A549 (cell line): ENCODE measurements at regions not wholly inside any gene's neighbourhood (a gene's known extent, or its start where the extent isn't known, plus 50 kb on each side); places are given as distances from the start of the nearest gene placed in this dataset.

Source experiments
- ATAC-seq, 2 experiments: fragments of 200-7000 bp in 1 of 2; fragments of >200 bp in 1 of 2; cut with Nextera tagmentation in 1 of 2; cut with Tn5 transposase in 1 of 2; 3 replicates each; pipeline versions ENCODE4 v1.8.0 to v1.9.1; 2018 to 2020; ENCODE audit warnings: mild to moderate bottlenecking in 1 of 2, moderate library complexity in 1 of 2
- CTCF ChIA-PET: fragments of 300-600 bp; sonication (Branson Sonifier 250); formaldehyde crosslinking; extraction: SDS; loops from one replicate; lab custom pipeline; 2021; ENCODE audit warnings: antibody characterized with exemption, inconsistent platforms; lab: Yijun Ruan, JAX
- POLR2A ChIA-PET: fragments of 350-600 bp; formaldehyde crosslinking; extraction: SDS; loops from one replicate; lab custom pipeline; 2021; ENCODE audit warnings: antibody characterized with exemption, inconsistent platforms; lab: Yijun Ruan, JAX
- DNase-seq, 2 experiments: peaks; one replicate each; pipeline versions ENCODE4 v3.0.0 to v3.0.0-alpha.2; 2011 to 2016; ENCODE audit warnings: low read depth in 1 of 2, low spot score in 1 of 2
- FAIRE-seq: peaks from 2 replicates; lab custom pipeline; 2011; peaks lifted over from hg19 to GRCh38; lab: Jason Lieb, UNC
- H3K27ac ChIP-seq, 2 experiments: fragments of >200 bp; sonication (Bioruptor Twin); formaldehyde crosslinking; 3 replicates each; pipeline ENCODE4 v1.5.1; 2016 to 2017
- H3K4me1 ChIP-seq: fragments of >200 bp; sonication (Bioruptor Twin); formaldehyde crosslinking; 3 replicates; pipeline ENCODE4 v1.6.1; 2016
- H3K4me2 ChIP-seq: fragments of >200 bp; sonication (Bioruptor Twin); formaldehyde crosslinking; 3 replicates; pipeline ENCODE4 v1.6.1; 2016
- H3K4me3 ChIP-seq: fragments of >200 bp; sonication (Bioruptor Twin); formaldehyde crosslinking; 3 replicates; pipeline ENCODE4 v1.5.1; 2016
- H3K9me3 ChIP-seq: fragments of >200 bp; sonication (Bioruptor Twin); formaldehyde crosslinking; 3 replicates; pipeline ENCODE4 v1.6.1; 2016
- ATOH8 ChIP-seq: fragments of 250-450 bp; sonication (Bioruptor Pico); IDR thresholded peaks from 2 replicates; pipeline ENCODE4 v1.5.0; 2020; ENCODE audit warnings: low read depth, mild to moderate bottlenecking, moderate library complexity
- CBX2 ChIP-seq: fragments of 200-600 bp; sonication (generic); IDR thresholded peaks from 2 replicates; pipeline ENCODE4 v1.6.1; 2016; ENCODE audit warnings: low read depth, mild to moderate bottlenecking, borderline replicate concordance
- CBX8 ChIP-seq: fragments of 200-600 bp; sonication (generic); IDR thresholded peaks from 2 replicates; pipeline ENCODE4 v1.6.1; 2016
- CHD4 ChIP-seq: fragments of 200-600 bp; sonication (generic); IDR thresholded peaks from 2 replicates; pipeline ENCODE4 v1.6.1; 2016; ENCODE audit warnings: antibody characterized with exemption, mild to moderate bottlenecking, borderline replicate concordance
- E2F6 ChIP-seq: IDR thresholded peaks from 2 replicates; pipeline ENCODE4 v1.6.1; 2012; ENCODE audit warnings: low read depth, borderline replicate concordance
- EHMT2 ChIP-seq: fragments of 200-600 bp; sonication (generic); IDR thresholded peaks from 2 replicates; pipeline ENCODE4 v1.6.1; 2016; ENCODE audit warnings: antibody characterized with exemption, low read depth, mild to moderate bottlenecking, moderate library complexity
- GATA3 ChIP-seq: IDR thresholded peaks from 2 replicates; pipeline ENCODE4 v1.6.1; 2012; ENCODE audit warnings: borderline replicate concordance
- HMGXB4 ChIP-seq: fragments of 250-450 bp; sonication (Bioruptor Pico); IDR thresholded peaks from 2 replicates; pipeline ENCODE4 v1.5.0; 2021; ENCODE audit warnings: mild to moderate bottlenecking, moderate library complexity, borderline replicate concordance
- HOXB13 ChIP-seq: fragments of 250-450 bp; sonication (Bioruptor Pico); IDR thresholded peaks from 2 replicates; pipeline ENCODE4 v1.5.0; 2020; ENCODE audit warnings: low read depth, mild to moderate bottlenecking, moderate library complexity
- KDM1A ChIP-seq: fragments of 200-600 bp; sonication (generic); IDR thresholded peaks from 2 replicates; pipeline ENCODE4 v1.6.1; 2016; ENCODE audit warnings: low read depth, mild to moderate bottlenecking
- NFE2L2 ChIP-seq: fragments of 150-350 bp; conservative IDR thresholded peaks from 2 replicates; pipeline ENCODE4 v1.6.1; 2014; ENCODE audit warnings: low read length
- POLR2A ChIP-seq: IDR thresholded peaks from 2 replicates; pipeline ENCODE4 v1.6.1; 2012; ENCODE audit warnings: mild to moderate bottlenecking, low read length
- RCOR1 ChIP-seq: fragments of 150-350 bp; IDR thresholded peaks from 2 replicates; pipeline ENCODE4 v1.6.1; 2014; ENCODE audit warnings: antibody characterized with exemption, low read length, low read depth
- SMC3 ChIP-seq: fragments of >200 bp; sonication (Bioruptor Twin); formaldehyde crosslinking; IDR thresholded peaks from 3 replicates; pipeline ENCODE4 v1.6.1; 2018; ENCODE audit warnings: inconsistent platforms
- TFCP2L1 ChIP-seq: fragments of 250-450 bp; sonication (Bioruptor Pico); IDR thresholded peaks from 2 replicates; pipeline ENCODE4 v1.5.0; 2021; ENCODE audit warnings: mild to moderate bottlenecking
- ZC3H11A ChIP-seq: fragments of 450-650 bp; IDR thresholded peaks from 2 replicates; pipeline ENCODE4 v1.6.1; 2014; ENCODE audit warnings: antibody characterized with exemption, mild to moderate bottlenecking
- ZFP36 ChIP-seq: fragments of 450-650 bp; IDR thresholded peaks from 2 replicates; pipeline ENCODE4 v1.6.1; 2014; ENCODE audit warnings: borderline replicate concordance; ENCODE audit not compliant: partially characterized antibody
- ZNF302 ChIP-seq: fragments of 250-450 bp; sonication (Bioruptor Pico); IDR thresholded peaks from 2 replicates; pipeline ENCODE4 v1.9.0; 2021; ENCODE audit warnings: inconsistent platforms, mild to moderate bottlenecking, moderate library complexity
- WGBS: methylation state at CpG from one replicate; pipeline ENCODE4 v1.1.6; 2017; ENCODE audit errors: missing lambda C conversion rate; 5-methylcytosine and 5-hydroxymethylcytosine counted together
- TF ChIP-seq, protein P1 (sequence below): fragments of >200 bp; sonication (Bioruptor Twin); formaldehyde crosslinking; IDR thresholded peaks from 3 replicates; pipeline ENCODE4 v1.6.1; 2016

DNA sequence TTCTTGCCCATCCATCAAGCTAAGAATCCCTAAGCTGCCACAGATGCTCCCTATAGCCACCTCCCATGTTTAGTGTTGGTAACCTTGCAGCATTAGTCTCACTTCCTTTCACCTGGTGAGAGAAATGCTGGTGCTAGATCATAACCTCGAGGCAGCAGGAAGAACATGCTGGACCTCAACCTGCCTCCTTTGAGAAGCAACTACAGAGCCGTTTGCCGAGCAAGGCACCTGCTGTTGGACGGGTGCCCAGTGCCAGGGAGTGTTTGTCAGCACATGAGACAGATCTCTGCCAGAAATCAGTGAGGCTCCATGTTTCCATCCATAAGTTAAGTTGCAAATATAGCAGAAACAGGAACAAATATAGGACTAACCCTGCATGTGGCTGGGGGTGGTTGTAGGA, 955.7 kb downstream of the TUSC7 start:
- no peak overlapping the region for H3K4me3 ChIP-seq
- H3K27ac ChIP-seq: no peak overlapping the region
- 21% methylated on average over 2 of the region's 4 CpGs for WGBS
- CTCF ChIA-PET: no interaction called here
- TF ChIP-seq TFCP2L1 (CRISPR knock-in tag): no peak
- no peak for TF ChIP-seq CHD4
- TF ChIP-seq ZFP36: no peak
- TF ChIP-seq HOXB13: no peak
- no peak for TF ChIP-seq NFE2L2
- TF ChIP-seq HMGXB4 (CRISPR knock-in tag): no peak
- no peak for TF ChIP-seq E2F6
- no peak for TF ChIP-seq KDM1A
- no peak for TF ChIP-seq CBX8
- POLR2A ChIA-PET: no interaction called here
- ATAC-seq (no peak), FAIRE-seq (no peak), DNase-seq (no peak)
- no peaks in the 10 kb centered on the region for H3K9me3 ChIP-seq
- peaks cover 6% of the 10 kb centered on the region; the same call in 2 of the 3 replicates for H3K4me1 ChIP-seq
- no peak overlapping the region for H3K4me2 ChIP-seq

- FAIRE-seq (no peak), DNase-seq (no peak), ATAC-seq (no peak)
- Histone ChIP-seq H3K4me1 (peaks cover 5% of the 10 kb centered on the region; the same call in 2 of the 3 replicates), H3K4me2 (no peak overlapping the region), H3K9me3 (no peaks in the 10 kb centered on the region), H3K4me3 (no peak overlapping the region), H3K27ac (no peak overlapping the region)
- TF ChIP-seq ATOH8 (CRISPR knock-in tag) (no peak), ZNF302 (CRISPR knock-in tag) (no peak), RCOR1 (no peak), POLR2A (no peak), GATA3 (no peak), CBX2 (no peak), TFCP2L1 (CRISPR knock-in tag) (no peak), HMGXB4 (CRISPR knock-in tag) (no peak), ZC3H11A (no peak), SMC3 (no peak), EHMT2 (no peak), CHD4 (no peak)
- TF ChIP-seq, protein P1, sequence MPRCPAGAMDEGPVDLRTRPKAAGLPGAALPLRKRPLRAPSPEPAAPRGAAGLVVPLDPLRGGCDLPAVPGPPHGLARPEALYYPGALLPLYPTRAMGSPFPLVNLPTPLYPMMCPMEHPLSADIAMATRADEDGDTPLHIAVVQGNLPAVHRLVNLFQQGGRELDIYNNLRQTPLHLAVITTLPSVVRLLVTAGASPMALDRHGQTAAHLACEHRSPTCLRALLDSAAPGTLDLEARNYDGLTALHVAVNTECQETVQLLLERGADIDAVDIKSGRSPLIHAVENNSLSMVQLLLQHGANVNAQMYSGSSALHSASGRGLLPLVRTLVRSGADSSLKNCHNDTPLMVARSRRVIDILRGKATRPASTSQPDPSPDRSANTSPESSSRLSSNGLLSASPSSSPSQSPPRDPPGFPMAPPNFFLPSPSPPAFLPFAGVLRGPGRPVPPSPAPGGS: no peak
- 31% methylated on average over 3 of the region's 3 CpGs for WGBS
- CTCF ChIA-PET: no interaction called here
- POLR2A ChIA-PET: interaction anchor here (0.7 kb wide), 1 partner anchor 40 kb away, joined by 3 read pairs; no protein-coding TSS in a partner anchor
Observed at GRCh38 chr3:117666325-117666724, 956.7 kb downstream of the TUSC7 start.
